ENCODE measurements at regions not wholly inside any gene's neighbourhood (a gene's known extent, or its start where the extent isn't known, plus 50 kb on each side); places are given as distances from the start of the nearest gene placed in this dataset.

DNA sequence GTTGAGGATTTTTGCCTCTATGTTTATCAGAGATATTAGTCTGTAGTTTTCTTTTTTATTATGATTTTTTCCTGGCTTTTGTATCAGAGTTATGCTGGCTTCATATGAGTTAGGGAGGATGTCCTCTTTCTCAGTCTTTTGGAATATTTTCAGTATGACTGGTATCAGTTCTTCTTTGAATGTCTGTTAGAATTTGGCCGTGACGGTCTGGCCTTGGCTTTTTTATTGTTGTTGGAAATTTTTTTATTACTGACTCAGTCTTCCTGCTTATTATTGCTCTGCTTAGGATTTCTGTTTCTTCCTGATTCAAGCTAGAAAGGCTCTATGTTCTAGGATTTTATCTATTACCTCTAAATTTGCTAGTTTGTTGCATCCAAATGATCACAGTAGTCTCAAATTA, 421.9 kb downstream of the CDH10 start:
- Histone ChIP-seq H4K20me1 (ENCODE audit: control insufficient read depth, insufficient read depth) (no peaks in the 10 kb centered on the region), H2AFZ (ENCODE audit: control insufficient read depth, low read depth, low read length) (no peak overlapping the region), H3K79me2 (ENCODE audit: control insufficient read depth, insufficient read depth, low read length) (no peaks in the 10 kb centered on the region), H3K36me3 (ENCODE audit: control insufficient read depth in 2 of 2, insufficient read depth in 2 of 2, low read length in 1 of 2) (no peaks in the 10 kb centered on the region), H3K4me1 (ENCODE audit: control insufficient read depth, insufficient read depth, low read length) (no peaks in the 10 kb centered on the region), H3K27me3 (replicated peaks in 1 of 2; ENCODE audit: control insufficient read depth in 2 of 2, insufficient read depth in 2 of 2, low read length in 1 of 2) (no peaks in the 10 kb centered on the region), H3K4me3 (no peak overlapping the region), H3K9ac (ENCODE audit: control insufficient read depth, insufficient read depth, low read length) (no peak overlapping the region), H3K4me2 (ENCODE audit: control insufficient read depth, insufficient read depth) (no peak overlapping the region), H3K9me3 (replicated peaks; ENCODE audit: control insufficient read depth, insufficient read depth, low read length) (no peaks in the 10 kb centered on the region), H3K27ac (ENCODE audit: control insufficient read depth, insufficient read depth) (no peak overlapping the region)
- intact Hi-C loops (cut with micrococcal nuclease; ENCODE audit: unreplicated experiment) (no loop called here), in situ Hi-C loops (cut with MboI) (no loop called here)
- DNase-seq (ENCODE audit: low read depth, low spot score) (no peak), FAIRE-seq (no peak), ATAC-seq (no peak)
- CTCF ChIA-PET = interaction anchor here (0.6 kb wide), 1 partner anchor 1116 kb away, joined by 3 read pairs; no protein-coding TSS in a partner anchor
- POLR2A ChIA-PET = no interaction called here
- no TSS peak for BruUV-seq (replicated peaks)
- RAD21 ChIA-PET (ENCODE audit: unreplicated experiment) = no interaction called here
- 64% methylated on average over 2 of the region's 2 CpGs for WGBS (ENCODE audit: insufficient coverage, insufficient replicate concordance, low lambda C conversion rate, missing lambda C conversion rate)
- SMC1A ChIA-PET (ENCODE audit: uncharacterized antibody, unreplicated experiment) = no interaction called here
- no peak for TF ChIP-seq ZSCAN29 (IDR thresholded peaks at IDR 0.05)
- TF ChIP-seq CHD1 (IDR thresholded peaks at IDR 0.05; ENCODE audit: low read depth, low read length) = no peak
- TF ChIP-seq, protein P1, sequence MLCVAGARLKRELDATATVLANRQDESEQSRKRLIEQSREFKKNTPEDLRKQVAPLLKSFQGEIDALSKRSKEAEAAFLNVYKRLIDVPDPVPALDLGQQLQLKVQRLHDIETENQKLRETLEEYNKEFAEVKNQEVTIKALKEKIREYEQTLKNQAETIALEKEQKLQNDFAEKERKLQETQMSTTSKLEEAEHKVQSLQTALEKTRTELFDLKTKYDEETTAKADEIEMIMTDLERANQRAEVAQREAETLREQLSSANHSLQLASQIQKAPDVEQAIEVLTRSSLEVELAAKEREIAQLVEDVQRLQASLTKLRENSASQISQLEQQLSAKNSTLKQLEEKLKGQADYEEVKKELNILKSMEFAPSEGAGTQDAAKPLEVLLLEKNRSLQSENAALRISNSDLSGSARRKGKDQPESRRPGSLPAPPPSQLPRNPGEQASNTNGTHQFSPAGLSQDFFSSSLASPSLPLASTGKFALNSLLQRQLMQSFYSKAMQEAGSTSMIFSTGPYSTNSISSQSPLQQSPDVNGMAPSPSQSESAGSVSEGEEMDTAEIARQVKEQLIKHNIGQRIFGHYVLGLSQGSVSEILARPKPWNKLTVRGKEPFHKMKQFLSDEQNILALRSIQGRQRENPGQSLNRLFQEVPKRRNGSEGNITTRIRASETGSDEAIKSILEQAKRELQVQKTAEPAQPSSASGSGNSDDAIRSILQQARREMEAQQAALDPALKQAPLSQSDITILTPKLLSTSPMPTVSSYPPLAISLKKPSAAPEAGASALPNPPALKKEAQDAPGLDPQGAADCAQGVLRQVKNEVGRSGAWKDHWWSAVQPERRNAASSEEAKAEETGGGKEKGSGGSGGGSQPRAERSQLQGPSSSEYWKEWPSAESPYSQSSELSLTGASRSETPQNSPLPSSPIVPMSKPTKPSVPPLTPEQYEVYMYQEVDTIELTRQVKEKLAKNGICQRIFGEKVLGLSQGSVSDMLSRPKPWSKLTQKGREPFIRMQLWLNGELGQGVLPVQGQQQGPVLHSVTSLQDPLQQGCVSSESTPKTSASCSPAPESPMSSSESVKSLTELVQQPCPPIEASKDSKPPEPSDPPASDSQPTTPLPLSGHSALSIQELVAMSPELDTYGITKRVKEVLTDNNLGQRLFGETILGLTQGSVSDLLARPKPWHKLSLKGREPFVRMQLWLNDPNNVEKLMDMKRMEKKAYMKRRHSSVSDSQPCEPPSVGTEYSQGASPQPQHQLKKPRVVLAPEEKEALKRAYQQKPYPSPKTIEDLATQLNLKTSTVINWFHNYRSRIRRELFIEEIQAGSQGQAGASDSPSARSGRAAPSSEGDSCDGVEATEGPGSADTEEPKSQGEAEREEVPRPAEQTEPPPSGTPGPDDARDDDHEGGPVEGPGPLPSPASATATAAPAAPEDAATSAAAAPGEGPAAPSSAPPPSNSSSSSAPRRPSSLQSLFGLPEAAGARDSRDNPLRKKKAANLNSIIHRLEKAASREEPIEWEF (IDR thresholded peaks at IDR 0.05; ENCODE audit: insufficient replicate concordance, low read depth, low read length) = no peak
- no peak for TF ChIP-seq EED (IDR thresholded peaks at IDR 0.05; ENCODE audit: low read depth)
- TF ChIP-seq, protein P2, sequence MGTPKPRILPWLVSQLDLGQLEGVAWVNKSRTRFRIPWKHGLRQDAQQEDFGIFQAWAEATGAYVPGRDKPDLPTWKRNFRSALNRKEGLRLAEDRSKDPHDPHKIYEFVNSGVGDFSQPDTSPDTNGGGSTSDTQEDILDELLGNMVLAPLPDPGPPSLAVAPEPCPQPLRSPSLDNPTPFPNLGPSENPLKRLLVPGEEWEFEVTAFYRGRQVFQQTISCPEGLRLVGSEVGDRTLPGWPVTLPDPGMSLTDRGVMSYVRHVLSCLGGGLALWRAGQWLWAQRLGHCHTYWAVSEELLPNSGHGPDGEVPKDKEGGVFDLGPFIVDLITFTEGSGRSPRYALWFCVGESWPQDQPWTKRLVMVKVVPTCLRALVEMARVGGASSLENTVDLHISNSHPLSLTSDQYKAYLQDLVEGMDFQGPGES (IDR thresholded peaks at IDR 0.05) = no peak
- no peak for TF ChIP-seq TBL1XR1 (IDR thresholded peaks at IDR 0.05; ENCODE audit: low read depth, low read length)
- no peak for TF ChIP-seq MTA3 (IDR thresholded peaks at IDR 0.05; ENCODE audit: borderline replicate concordance, low read length)
- TF ChIP-seq, protein P3, sequence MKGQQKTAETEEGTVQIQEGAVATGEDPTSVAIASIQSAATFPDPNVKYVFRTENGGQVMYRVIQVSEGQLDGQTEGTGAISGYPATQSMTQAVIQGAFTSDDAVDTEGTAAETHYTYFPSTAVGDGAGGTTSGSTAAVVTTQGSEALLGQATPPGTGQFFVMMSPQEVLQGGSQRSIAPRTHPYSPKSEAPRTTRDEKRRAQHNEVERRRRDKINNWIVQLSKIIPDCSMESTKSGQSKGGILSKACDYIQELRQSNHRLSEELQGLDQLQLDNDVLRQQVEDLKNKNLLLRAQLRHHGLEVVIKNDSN (IDR thresholded peaks at IDR 0.05; ENCODE audit: borderline replicate concordance, extremely low read length, insufficient read depth, low read depth, low read length) = no peak
- TF ChIP-seq, protein P4, sequence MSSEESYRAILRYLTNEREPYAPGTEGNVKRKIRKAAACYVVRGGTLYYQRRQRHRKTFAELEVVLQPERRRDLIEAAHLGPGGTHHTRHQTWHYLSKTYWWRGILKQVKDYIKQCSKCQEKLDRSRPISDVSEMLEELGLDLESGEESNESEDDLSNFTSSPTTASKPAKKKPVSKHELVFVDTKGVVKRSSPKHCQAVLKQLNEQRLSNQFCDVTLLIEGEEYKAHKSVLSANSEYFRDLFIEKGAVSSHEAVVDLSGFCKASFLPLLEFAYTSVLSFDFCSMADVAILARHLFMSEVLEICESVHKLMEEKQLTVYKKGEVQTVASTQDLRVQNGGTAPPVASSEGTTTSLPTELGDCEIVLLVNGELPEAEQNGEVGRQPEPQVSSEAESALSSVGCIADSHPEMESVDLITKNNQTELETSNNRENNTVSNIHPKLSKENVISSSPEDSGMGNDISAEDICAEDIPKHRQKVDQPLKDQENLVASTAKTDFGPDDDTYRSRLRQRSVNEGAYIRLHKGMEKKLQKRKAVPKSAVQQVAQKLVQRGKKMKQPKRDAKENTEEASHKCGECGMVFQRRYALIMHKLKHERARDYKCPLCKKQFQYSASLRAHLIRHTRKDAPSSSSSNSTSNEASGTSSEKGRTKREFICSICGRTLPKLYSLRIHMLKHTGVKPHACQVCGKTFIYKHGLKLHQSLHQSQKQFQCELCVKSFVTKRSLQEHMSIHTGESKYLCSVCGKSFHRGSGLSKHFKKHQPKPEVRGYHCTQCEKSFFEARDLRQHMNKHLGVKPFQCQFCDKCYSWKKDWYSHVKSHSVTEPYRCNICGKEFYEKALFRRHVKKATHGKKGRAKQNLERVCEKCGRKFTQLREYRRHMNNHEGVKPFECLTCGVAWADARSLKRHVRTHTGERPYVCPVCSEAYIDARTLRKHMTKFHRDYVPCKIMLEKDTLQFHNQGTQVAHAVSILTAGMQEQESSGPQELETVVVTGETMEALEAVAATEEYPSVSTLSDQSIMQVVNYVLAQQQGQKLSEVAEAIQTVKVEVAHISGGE (CRISPR knock-in tag; IDR thresholded peaks at IDR 0.05) = no peak
- TF ChIP-seq, protein P5, sequence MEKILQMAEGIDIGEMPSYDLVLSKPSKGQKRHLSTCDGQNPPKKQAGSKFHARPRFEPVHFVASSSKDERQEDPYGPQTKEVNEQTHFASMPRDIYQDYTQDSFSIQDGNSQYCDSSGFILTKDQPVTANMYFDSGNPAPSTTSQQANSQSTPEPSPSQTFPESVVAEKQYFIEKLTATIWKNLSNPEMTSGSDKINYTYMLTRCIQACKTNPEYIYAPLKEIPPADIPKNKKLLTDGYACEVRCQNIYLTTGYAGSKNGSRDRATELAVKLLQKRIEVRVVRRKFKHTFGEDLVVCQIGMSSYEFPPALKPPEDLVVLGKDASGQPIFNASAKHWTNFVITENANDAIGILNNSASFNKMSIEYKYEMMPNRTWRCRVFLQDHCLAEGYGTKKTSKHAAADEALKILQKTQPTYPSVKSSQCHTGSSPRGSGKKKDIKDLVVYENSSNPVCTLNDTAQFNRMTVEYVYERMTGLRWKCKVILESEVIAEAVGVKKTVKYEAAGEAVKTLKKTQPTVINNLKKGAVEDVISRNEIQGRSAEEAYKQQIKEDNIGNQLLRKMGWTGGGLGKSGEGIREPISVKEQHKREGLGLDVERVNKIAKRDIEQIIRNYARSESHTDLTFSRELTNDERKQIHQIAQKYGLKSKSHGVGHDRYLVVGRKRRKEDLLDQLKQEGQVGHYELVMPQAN (conservative IDR thresholded peaks at IDR 0.05) = no peak
- no peak for TF ChIP-seq TARDBP (IDR thresholded peaks at IDR 0.05; ENCODE audit: borderline replicate concordance)
- no peak for TF ChIP-seq SUZ12 (IDR thresholded peaks at IDR 0.05; ENCODE audit: unreplicated experiment)
- no peak for TF ChIP-seq IRF4 (IDR thresholded peaks at IDR 0.05; ENCODE audit: low read depth, low read length)

Measured in GM12878 (cell line).